PFSK-1 (cell line): ENCODE measurements at regions not wholly inside any gene's neighbourhood (a gene's known extent, or its start where the extent isn't known, plus 50 kb on each side); places are given as distances from the start of the nearest gene placed in this dataset.

Experiments
- POLR2AphosphoS5 ChIP-seq: IDR thresholded peaks from 2 replicates; pipeline ENCODE4 v1.6.1; 2012; ENCODE audit warnings: low read depth, mild to moderate bottlenecking, control low read depth, low read length, moderate library complexity
- TF ChIP-seq, protein P1 (sequence below), 2 experiments: IDR thresholded peaks; 2 replicates each; pipeline versions ENCODE4 v1.6.1 to v1.8.0; 2011 to 2012; ENCODE audit warnings: low read depth in 2 of 2, low read length in 2 of 2, control low read depth in 1 of 2, inconsistent platforms in 1 of 2, mild to moderate bottlenecking in 1 of 2, moderate library complexity in 1 of 2; ENCODE audit not compliant: insufficient read depth in 1 of 2

DNA sequence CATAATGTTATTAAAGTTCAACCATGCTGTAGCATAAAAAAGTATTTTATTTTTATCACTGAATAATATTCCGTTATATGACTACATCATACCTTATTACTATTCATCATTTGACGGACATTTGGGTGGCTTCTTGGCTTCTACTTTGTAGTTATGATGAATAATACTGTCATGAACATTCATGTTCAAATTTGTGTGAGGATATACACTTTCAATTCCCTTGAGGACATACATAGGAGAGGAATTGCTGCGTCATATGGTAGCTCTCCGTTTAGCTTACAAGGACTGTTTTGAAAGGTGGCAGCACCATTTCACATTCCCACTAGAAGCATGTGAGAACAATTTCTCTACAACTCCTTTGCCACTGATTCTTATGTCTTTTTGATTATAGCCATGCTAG, 910.8 kb upstream of the MIR17HG start:
- TF ChIP-seq POLR2AphosphoS5: no peak
- TF ChIP-seq, protein P1, sequence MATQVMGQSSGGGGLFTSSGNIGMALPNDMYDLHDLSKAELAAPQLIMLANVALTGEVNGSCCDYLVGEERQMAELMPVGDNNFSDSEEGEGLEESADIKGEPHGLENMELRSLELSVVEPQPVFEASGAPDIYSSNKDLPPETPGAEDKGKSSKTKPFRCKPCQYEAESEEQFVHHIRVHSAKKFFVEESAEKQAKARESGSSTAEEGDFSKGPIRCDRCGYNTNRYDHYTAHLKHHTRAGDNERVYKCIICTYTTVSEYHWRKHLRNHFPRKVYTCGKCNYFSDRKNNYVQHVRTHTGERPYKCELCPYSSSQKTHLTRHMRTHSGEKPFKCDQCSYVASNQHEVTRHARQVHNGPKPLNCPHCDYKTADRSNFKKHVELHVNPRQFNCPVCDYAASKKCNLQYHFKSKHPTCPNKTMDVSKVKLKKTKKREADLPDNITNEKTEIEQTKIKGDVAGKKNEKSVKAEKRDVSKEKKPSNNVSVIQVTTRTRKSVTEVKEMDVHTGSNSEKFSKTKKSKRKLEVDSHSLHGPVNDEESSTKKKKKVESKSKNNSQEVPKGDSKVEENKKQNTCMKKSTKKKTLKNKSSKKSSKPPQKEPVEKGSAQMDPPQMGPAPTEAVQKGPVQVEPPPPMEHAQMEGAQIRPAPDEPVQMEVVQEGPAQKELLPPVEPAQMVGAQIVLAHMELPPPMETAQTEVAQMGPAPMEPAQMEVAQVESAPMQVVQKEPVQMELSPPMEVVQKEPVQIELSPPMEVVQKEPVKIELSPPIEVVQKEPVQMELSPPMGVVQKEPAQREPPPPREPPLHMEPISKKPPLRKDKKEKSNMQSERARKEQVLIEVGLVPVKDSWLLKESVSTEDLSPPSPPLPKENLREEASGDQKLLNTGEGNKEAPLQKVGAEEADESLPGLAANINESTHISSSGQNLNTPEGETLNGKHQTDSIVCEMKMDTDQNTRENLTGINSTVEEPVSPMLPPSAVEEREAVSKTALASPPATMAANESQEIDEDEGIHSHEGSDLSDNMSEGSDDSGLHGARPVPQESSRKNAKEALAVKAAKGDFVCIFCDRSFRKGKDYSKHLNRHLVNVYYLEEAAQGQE (IDR thresholded peaks at IDR 0.05; ENCODE audit: insufficient read depth in 1 of 2, low read depth in 2 of 2, low read length in 2 of 2): no peak
